ENCODE measurements at regions not wholly inside any gene's neighbourhood (a gene's known extent, or its start where the extent isn't known, plus 50 kb on each side); places are given as distances from the start of the nearest gene placed in this dataset.

DNA sequence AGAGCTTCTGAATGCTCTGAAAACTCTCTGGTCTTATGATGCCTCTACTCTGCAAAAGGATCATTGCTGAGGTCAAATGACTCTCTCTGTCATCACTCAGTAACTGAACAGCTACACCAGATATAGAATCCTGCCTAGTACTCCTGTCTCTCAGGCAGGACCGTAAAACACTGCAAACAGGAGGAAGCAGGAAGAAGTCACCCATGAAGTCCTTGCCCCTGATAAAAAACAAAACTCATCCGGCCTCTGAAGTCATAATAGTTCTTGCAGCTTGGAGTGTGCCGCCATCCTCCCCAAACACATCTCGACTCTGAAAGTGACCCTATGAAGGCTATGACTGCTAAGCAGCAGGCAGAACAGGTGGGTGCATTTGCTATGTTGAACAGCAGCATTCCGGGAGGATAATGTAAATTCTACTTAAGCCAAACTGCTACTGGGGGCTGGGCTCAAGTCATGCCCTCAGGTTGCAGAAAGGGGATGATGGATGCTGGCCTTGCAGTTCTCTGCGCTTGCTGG is 81.9 kb upstream of the FAM169A start:
- TF ChIP-seq, protein P1, sequence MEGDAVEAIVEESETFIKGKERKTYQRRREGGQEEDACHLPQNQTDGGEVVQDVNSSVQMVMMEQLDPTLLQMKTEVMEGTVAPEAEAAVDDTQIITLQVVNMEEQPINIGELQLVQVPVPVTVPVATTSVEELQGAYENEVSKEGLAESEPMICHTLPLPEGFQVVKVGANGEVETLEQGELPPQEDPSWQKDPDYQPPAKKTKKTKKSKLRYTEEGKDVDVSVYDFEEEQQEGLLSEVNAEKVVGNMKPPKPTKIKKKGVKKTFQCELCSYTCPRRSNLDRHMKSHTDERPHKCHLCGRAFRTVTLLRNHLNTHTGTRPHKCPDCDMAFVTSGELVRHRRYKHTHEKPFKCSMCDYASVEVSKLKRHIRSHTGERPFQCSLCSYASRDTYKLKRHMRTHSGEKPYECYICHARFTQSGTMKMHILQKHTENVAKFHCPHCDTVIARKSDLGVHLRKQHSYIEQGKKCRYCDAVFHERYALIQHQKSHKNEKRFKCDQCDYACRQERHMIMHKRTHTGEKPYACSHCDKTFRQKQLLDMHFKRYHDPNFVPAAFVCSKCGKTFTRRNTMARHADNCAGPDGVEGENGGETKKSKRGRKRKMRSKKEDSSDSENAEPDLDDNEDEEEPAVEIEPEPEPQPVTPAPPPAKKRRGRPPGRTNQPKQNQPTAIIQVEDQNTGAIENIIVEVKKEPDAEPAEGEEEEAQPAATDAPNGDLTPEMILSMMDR (IDR thresholded peaks at IDR 0.05 in 4 of 5, conservative IDR thresholded peaks at IDR 0.05 in 1 of 5) = no peak
- TF ChIP-seq POLR2A (IDR thresholded peaks at IDR 0.05) = no peak

Data from gastrocnemius medialis (tissue), 4 donors.